Activated T-cell treated with anti-CD3 and anti-CD28 coated beads for 24 hours (primary cell): ENCODE measurements at regions not wholly inside any gene's neighbourhood (a gene's known extent, or its start where the extent isn't known, plus 50 kb on each side); places are given as distances from the start of the nearest gene placed in this dataset.
"Not testable (repeated sequence)": the region's sequence is repeated elsewhere in the genome, so short reads cannot be mapped to it uniquely, and the experiment has no call there.

Experiments used
- DNase-seq: peaks from one replicate; pipeline ENCODE4 v3.0.0-alpha.2; 2020; ENCODE audit warnings: low read depth

DNA sequence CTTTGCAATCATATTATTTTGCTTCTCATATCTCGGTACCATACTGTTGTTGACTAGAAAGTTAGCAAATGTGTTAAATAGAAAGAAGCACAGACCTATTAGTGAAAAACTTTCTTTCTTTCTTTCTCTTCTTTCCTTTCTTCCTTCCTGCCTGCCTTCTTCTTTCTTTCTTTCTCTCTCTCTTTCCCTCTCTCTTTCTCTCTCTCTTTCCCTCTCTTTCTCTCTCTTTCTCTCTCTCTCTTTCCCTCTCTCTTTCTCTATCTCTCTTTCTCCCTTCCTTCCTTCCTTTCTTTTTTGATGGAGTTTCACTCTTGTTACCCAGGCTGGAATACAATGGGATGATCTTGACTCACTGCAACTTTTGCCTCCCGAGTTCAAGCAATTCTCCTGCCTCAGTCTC lies 1160.6 kb downstream of the GATA3 start:
- no peak for DNase-seq

DNA sequence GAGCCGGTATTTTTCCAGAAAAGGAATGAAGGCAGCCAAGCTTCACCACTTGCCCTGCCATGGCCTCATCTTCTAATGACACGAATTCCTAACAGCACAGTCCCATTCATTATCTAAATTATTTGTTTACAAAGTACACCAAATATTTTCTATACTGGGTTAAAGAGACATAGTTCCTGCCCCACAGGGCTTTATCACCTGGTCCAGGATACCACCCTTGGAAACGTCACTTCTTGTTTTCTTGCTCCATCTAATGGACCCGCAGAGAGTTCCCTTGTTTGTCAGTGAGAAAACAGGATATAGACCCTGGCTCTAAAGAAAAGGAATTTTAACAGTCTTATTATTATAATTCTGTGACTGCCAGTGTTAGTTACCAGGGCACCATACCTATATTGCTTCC lies 1165.4 kb downstream of the GATA3 start:
- DNase-seq: no peak

DNA sequence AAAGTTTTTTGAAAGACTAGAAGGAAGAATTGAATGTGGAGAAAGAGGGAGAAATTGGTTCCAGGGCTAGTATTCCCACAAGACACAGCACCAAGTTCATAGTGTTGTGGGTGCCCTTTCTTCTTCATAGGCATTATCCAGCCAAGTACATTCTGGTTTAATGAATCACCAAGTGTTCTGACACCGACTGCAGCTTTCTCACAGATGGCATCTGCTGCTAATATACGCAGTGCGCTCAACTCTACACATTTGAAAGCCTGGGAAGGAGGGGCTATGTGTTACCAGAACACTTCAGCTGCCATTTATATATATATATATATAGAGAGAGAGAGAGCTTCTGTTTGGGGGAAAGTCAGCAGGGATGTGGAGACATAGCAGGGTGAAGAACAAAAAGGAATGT lies 1168.4 kb downstream of the GATA3 start:
- DNase-seq: no peak

DNA sequence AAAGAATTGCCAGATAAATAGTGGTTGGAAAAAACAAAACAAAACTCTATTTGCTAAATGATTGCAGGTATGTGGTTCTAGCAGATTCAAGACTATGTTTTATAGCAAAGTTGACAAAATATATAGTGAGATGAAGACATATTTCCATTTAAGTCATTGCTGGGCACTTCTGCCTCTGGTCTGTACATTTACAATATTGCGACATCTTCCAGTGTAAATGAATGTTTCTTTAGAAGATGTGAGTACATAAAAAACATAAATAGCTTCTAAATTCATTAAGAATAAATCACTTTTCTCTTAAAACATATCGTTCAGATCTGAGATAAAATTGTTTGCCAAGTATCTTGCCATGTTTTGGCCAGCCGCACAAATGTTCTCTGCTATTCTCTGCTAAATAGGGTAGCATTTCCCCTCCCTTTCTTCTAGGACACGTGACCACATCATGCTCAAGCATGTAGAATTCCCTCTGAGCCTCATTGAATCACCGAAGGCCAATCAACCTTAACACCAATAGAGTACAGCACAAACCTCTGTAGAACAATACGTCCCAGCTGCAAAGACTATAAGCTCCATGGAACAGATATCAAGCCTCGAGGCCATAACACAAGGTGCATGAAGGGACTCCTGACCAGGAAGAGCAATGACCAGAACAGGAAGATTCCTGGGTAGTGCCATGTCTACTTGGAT lies 1173.3 kb downstream of the GATA3 start:
- no peak for DNase-seq

DNA sequence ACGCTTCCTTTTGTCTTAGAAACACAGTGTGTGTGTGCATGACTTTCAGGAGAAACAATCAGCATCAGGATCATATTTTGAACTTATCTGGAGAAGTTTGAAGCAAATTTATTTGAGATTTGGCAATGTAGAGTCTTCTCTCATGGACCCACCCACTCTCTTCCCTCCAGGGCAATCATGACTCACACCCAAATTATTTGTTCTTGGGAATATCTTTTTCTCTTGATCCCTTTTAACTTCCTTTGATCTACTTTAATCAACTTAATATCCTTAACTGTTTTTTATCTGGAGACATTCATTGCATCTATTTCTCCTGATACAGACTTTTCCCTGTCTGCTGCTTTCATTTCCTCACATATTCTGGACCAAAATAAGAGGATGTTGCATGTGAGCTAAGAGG lies 1174.3 kb downstream of the GATA3 start:
- DNase-seq: no peak

DNA sequence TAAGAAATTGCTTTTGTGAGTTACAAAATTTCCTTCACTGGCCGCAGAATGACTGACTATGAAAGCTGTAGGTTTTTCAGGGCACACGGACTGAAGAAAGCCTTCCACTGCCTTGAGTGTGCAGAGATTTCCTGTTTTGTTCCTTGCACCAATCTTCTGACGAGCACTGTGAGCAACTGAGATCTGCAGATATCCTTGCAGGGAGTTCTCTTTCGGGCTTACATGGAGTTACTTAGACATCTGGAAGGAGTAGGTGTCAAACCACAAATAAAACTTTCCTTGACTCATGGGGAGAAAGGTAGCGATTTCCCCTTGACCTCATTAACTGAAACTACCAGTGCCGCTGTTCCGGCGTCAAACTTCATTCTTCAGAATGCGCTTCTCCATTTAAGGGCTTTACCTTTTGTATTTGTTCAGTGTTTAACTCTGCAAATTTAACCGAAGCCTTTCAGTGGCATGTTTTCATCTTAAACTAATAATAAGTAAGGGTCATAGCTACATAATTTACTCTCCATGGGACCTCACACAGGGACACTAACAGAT lies 1175.3 kb downstream of the GATA3 start:
- peak; percentile 19 for DNase-seq

DNA sequence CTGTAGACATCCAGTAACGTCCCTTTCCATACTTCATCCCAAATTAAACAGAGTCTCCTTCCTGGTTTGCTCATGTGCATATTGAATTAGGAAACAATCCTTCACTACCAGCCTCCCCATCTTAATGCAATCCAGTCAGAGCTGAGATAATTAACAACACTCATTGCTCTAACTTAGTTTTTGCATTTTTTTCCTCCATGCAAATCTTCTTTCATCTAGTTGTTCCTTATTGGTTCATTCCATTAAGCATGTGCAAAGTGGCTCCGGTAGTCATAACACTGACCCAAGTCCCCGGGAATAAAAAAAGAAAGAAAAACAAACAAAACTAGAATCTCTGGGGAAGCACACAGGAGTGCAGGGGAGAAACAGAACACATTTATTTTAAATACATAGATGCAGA lies 1176.1 kb downstream of the GATA3 start:
- DNase-seq: no peak

DNA sequence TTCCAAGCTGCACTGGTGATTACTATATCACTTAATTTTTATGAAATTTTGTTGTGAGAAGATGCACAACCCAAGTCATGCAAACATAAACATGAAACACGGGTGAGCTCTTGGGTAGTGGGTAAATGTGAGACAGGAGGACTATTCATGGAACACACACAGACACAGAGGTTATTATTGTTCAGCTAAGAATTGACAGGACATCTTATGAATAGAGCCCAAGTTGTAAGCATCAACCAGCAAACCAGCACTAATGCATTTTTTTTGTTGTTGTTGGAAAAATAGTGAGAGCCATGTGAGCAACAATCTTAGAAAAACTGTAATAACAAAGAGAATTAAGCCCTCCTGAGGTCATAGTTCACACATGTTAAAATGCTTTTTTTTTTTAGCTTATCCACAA lies 1179.7 kb downstream of the GATA3 start:
- DNase-seq: no peak

DNA sequence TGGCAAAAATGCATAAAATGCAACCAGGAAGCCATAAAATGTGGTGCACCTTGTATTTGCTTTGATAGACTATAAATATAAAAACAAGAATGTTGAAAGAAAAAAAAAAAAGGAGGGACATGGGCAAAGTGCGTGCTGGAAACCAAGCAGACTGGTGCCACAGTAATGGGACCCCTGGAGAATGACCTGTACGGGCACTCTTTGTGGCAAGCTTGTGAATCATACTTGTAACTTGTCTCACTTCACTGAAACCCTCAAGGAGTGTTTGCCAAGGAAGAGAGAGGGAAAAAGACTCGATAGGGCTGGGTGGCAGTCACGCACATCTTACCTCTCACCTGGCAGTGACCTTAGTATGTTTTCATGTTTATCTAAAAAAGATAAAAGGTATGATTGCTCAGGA lies 1183.6 kb downstream of the GATA3 start:
- no peak for DNase-seq

DNA sequence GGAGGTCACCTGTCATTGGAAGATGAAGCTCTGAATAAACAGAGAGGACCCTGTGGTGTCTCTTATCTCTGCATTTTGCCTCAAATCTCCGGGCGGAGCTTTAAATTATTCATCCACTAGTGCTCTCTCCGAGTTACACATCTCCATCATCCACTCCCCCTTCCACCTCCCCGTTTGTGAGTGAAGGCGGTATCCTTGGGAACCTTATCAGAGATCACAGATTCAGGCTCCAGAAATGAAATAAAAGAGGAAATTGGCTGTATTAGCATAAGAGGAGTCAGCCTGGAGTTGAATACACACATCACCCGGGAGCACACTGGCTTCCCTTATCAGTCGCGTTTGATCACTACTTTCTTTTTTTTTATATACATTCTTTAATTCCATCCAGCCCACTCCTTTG lies 1184.8 kb downstream of the GATA3 start:
- DNase-seq: no peak

DNA sequence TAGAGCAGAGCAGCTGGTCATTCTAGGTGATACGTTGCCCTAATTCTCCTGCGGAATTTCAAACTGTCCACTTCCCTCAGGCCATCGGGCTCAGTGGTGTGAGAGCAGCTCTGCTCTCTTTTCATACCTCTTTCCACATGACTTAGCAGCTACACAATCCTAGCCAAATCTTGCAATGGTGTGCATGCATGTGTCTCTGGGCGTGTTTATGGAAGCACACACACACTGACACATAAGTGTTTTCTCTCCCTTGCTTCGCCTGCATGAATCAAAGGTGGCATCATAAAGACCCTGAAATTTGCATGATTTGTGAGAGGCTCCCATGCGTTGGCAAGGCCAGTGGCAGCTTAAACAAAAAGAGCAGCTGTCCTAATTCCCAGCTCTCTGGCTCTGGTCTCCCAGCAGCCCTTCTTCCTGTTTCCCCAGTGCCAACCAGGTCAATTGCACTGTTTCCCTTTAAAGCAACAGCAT lies 1189.5 kb downstream of the GATA3 start:
- no peak for DNase-seq

DNA sequence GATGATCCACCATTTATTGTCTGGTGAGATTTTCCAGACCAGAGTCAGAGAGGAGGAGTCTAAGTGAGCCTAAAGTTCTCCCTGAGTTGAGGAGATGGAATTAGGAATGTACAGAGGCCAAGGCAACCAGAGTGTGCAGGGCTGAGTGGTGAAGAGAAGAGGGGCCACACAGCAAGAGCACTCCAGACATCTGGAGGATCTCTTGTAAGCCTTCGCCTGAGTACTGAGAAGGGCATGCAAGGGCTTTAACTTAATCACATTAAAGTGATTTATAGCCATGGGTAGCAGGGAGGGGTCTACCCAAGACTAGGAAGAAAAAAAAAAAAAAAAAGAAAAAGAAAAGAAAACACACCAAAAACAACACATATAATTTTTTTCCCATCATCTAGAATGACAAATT lies 1190.4 kb downstream of the GATA3 start:
- no peak for DNase-seq

DNA sequence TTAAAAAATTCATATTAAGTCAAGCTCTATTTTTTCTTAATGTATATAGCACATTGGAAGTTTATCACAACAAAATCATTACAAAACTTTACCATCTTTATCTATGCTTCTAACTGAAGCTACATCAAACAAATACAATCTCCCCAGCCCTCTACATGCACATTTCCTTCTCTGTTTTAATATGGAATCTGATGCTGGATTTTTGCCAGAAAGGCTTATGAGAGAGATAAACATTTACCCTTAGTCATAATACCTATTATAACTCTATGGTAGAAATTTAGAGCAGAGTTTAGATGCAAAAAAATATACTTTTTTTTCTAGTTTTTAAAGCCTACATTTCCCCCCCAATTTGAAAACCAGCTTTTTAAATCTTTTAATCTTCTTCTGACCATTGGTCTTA lies 1198.6 kb downstream of the GATA3 start:
- no peak for DNase-seq

DNA sequence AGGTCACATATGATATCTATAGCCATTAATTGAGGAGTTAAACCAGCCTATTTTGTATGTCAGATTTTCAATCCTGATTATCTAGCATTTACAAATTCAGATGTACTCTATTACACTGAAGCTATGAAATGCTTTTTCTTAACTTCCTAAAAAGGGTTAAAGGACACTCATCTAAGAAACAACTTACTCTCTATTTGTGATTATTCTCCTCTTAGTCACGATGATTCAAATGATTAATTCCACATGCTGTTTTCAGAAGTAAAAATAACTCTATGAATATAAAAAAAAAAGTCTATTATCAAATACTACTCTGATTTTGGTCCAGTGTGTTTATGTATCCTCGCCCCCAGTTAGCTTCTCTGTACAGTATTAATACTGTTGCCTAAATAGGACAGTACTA lies 1199.9 kb downstream of the GATA3 start:
- no peak for DNase-seq

DNA sequence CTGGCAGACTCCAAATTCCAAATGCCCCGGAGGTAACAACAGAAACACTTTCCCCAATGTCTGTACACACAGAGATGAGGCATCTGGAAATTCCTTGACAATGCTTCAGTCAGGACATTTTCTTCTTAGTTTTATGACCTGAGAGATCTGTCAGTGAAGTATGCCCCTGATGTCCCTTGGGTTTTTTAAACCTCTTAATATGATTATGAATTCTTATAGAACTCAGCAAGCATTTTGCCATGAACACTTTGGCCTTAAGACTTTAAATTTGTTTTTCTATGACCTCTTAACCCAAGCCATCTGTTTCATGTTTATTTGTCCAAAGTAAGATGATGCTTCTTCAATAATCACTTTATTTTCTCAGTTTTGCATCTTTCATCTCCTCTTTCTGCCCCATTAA lies 1206.2 kb downstream of the GATA3 start:
- no peak for DNase-seq

DNA sequence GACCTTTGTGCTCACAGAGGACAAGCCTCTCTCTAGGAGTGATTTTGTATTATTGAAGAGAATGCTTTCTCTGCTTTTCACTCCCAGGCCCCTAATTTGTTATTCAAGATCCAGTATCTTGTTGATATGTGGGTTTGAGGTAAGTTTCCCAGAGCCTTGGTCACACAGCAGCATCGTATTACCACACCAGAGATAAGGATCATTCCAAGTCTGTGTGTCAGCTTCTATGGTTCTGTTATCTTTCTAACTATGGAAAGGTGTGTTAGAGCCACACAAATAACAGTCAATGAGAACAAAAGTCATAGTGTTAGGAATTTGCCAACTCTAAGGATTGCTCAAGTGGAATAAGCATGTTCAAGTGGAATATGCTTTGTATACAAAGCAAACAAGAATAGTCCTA lies 1208.3 kb downstream of the GATA3 start:
- no peak for DNase-seq

DNA sequence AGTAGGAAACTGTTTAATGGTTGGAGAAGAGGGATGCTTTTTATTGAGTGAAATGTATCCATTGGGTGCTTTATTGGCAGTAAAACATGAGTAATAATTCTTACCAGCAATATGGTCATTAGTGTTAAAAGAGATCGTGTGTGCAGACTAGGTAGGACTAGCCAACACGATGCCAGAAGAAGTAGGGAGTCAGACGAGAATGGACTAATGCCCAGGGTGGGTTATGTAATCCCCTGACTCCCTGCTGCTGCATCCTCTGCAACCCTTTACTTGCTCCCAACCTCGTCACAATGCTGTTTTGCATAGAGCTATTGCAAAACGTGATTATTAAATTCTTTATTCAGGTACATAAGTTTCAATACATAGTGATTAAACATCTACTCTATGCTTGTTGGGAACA lies 1213.7 kb downstream of the GATA3 start:
- DNase-seq: no peak

DNA sequence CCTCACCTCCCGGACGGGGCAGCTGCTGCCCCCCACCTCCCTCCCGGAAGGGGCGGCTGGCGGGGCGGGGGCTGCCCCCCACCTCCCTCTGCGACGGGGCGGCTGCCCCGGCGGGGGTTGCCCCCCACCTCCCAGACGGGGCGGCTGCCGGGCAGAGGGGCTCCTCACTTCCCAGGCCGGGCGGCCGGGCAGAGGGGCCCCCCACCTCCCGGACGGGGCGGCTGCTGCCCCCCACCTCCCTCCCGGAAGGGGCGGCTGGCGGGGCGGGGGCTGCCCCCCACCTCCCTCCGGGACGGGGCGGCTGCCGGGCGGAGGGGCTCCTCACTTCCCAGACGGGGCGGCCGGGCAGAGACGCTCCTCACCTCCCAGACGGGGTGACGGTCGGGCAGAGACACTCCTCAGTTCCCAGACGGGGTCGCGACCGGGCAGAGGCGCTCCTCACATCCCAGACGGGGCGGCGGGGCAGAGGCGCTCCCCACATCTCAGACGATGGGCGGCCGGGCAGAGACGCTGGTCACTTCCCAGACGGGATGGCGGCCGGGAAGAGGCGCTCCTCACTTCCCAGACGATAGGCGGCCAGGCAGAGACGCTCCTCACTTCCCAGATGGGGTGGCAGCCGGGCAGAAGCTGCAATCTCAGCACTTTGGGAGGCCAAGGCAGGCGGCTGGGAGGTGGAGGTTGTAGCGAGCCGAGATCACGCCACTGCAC lies 1218.8 kb downstream of the GATA3 start:
- not testable (repeated sequence) for DNase-seq

DNA sequence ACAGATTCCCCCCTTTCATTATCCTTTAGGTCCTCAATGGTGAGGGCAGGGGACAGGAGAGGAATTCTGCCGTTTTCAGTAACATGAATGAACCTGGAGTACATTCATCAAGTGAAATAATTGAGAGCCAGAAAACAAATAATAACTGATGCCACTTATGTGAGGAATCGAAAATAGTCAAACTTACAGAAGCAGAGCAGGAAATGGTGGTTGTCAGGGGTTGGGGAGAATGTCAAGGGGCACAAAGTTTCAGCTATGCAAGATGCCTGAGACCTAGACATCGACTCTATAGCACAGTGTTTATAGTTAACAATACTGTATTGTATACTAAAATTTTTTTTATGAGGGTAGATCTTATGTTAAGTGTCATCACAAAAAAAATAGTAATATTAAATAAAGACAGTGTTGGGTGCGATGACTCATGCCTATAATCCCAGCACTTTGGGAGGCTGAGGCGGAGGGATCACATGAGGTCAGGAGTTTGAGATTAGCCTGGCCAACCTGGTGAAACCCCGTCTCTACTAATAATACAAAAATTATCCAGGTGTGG lies 1219.8 kb downstream of the GATA3 start:
- no peak for DNase-seq

DNA sequence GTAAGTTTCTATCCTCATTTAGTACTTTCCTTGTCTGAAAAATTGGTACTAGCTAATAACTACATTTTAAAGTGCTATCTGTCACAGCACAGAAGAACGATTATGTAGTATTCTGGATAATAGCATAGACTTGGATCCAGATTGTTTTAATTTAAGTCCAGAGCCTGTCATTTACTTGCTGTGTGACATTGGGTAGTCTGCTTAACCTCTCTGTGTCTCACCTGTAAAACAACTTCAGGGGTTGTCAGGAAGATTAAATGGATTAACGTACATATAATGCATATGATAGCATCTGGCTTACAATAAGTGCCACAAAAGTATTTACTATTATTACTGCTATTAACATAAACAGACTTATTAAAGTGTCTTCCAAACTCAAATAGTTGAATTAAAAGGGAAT lies 1221.4 kb downstream of the GATA3 start:
- no peak for DNase-seq

DNA sequence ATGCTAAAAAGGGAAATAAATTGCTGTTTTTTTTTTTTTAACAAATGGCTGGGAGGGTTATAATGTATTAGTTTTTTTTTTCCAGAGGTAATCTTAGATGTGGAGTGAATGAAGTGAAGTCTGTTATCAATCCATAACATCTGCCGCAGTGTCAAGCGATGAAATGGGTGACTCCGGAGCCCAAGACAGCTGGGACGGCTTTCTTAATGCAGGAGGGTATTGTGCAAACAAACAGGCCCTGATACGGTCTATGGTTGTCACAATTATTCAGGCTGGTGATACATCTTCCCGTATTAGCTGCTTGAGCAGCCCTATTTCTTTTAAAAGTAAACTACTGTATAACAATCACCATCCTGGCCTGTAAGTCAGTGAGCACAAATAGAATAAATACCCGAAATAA lies 1231.2 kb downstream of the GATA3 start:
- no peak for DNase-seq

DNA sequence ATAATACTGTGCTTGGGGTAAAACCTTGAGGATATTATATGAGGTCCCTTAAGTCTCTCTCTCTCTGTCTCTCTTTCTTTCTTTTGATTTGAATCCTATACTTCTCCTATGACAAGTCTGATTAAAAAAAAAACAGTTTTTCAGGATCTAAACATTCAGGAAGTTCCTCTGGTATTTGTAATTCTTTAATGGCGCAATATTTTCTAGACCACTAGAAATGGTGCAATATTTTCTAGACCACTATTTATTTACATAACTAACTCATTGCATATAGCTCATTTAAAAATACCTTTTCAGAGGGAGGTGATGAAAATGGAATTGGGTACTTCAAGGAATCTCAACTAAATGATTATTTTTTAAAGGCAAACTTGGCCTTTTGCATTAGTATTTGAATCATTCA lies 1235.3 kb downstream of the GATA3 start:
- DNase-seq: no peak

DNA sequence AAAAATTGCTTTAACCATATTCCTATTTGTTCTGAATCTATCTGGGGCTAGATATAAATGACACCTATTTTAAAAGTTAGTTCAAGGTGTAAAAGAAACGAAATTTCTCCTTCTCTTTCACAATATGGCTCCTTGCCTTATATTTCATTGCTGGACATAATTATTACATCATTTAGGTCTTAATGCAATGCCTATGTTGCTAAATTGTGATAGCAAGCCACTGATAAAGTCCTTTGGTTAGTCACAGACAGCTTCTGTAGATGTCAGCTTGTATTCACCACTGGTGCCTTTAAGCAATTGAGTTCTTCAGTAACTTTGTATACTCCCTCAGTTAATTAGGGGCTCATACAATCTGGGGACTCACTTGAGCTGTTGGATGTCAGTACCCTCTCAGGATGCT lies 1236.6 kb downstream of the GATA3 start:
- DNase-seq: no peak
